Heart left ventricle (tissue), 16 donors: ENCODE measurements at regions not wholly inside any gene's neighbourhood (a gene's known extent, or its start where the extent isn't known, plus 50 kb on each side); places are given as distances from the start of the nearest gene placed in this dataset.

Experiments
- ATAC-seq, 4 donors: fragments of 200-7000 bp; cut with Tn5 transposase; one replicate each; pipeline ENCODE4 v1.9.1; 2020 to 2022; ENCODE audit warnings: moderate library complexity in 4 of 4, mild to moderate bottlenecking in 3 of 4, moderate number of reproducible peaks in 1 of 4
- DNase-seq, 5 donors: peaks; one replicate each; pipeline ENCODE4 v3.0.0-alpha.2; 2020
- H3K27ac ChIP-seq, 12 donors: fragments of 200-600 bp; sonication (generic) in 4 of 12; one replicate each; pipeline versions ENCODE4 v1.5.0 to v1.8.0; 2016 to 2022; ENCODE audit warnings: mild to moderate bottlenecking in 2 of 12
- H3K27me3 ChIP-seq, 9 donors: fragments of 200-600 bp; sonication (generic) in 2 of 9; one replicate each; pipeline versions ENCODE4 v1.5.1 to v1.8.0; 2016 to 2022; ENCODE audit warnings: mild to moderate bottlenecking in 3 of 9
- H3K36me3 ChIP-seq, 9 donors: fragments of 200-600 bp; sonication (generic) in 2 of 9; one replicate each; pipeline versions ENCODE4 v1.5.0 to v1.8.0; 2018 to 2022; ENCODE audit warnings: mild to moderate bottlenecking in 2 of 9
- H3K4me1 ChIP-seq, 12 donors: fragments of 200-600 bp; sonication (generic) in 4 of 12; one replicate each; pipeline versions ENCODE4 v1.5.0 to v1.8.0; 2016 to 2022; ENCODE audit warnings: mild to moderate bottlenecking in 3 of 12
- H3K4me3 ChIP-seq, 12 donors: fragments of 200-600 bp; sonication (generic) in 4 of 12; one replicate each; pipeline versions ENCODE4 v1.5.0 to v1.8.0; 2017 to 2022; ENCODE audit warnings: mild to moderate bottlenecking in 9 of 12, moderate library complexity in 4 of 12
- H3K9me3 ChIP-seq, 12 donors: fragments of 200-600 bp; sonication (generic) in 4 of 12; one replicate each; pipeline versions ENCODE4 v1.5.0 to v1.8.0; 2016 to 2022; ENCODE audit warnings: mild to moderate bottlenecking in 1 of 12
- CTCF ChIP-seq, 12 donors: fragments of 200-600 bp; sonication (generic) in 4 of 12; IDR thresholded peaks; one replicate each; pipeline versions ENCODE4 v1.5.0 to v1.8.0; 2018 to 2022; ENCODE audit warnings: antibody characterized with exemption in 12 of 12, mild to moderate bottlenecking in 5 of 12
- POLR2A ChIP-seq, 2 donors: fragments of 450-650 bp; IDR thresholded peaks; one replicate each; pipeline ENCODE4 v1.6.1; 2017; ENCODE audit warnings: antibody characterized with exemption in 2 of 2, mild to moderate bottlenecking in 2 of 2, moderate library complexity in 2 of 2
- WGBS, 4 donors: extraction: QIAGEN DNeasy Blood & Tissue Kit in 2 of 4; methylation state at CpG; one replicate each; pipeline versions ENCODE4 v1.1.5 to v1.1.7; 2013 to 2018; 5-methylcytosine and 5-hydroxymethylcytosine counted together
- intact Hi-C, 10 donors: fragments of 100-400 bp; cut with DNase I; formaldehyde crosslinking; loops; one replicate each; pipeline versions ENCODE4 v1.11.1 to v1.14.2; 2022
- donor health status: ischemic (EF 13 %, LVEDD 7.1; RV severe dilation, severe dysfunction).
- donor health status: healthy with polysubstance abuse.
- donor health status: DM: no; HTN: yes; CAD: no.
- donor health status: DM: no; HTN: no; CAD: no.
- donor health status: ischemic (EF 25% LVEDD 6.9; RV normal size, moderate dysfunction).
- donor health status: ischemic (EF 25% LVEDD 5.7; RV mildly dilated, moderate dysfunction).
- donor health status: healthy.
- donor health status: DM: yes; HTN: yes; CAD: no.
- donor health status: ischemic (EF 35%, LVEDD 5.7; RV mildly dilated, moderate dysfunction).
- donor health status: nonischemic (EF 11% LVEDD 7.7; RV severe dilation, severe dysfunction).
- donor health status: DM: yes; HTN: yes; CAD: no.
- donor health status: PGD.
- donor health status: ischemic (EF 29% LVEDD 5.4; RV normal size, mild dysfunction).
- donor health status: nonischemic (EF 23%, LVEDD 6.1; RV moderate dilation, normal function).

DNA sequence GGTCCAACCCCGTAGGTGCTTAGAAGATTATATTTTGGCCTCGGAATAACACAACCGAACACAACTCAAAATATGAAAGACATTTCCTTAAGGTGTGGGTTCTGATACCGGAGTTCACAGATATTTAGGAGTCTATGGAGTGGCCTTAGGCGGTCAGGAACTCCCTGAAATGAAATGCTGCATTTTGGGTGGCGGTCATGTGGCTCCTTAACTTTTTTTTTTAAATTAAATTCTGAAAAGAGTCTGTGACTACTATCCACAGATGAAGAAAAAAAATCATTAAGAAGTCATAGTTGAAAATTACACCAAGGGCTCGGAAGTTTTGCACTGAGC, 290.9 kb upstream of the NFE2L3 start:
- Histone ChIP-seq H3K27me3 (peaks cover 72 to 100% (median 98%) of the 10 kb centered on the region in 9 donors), H3K9me3 (peaks cover 0 to 8% (median 0%) of the 10 kb centered on the region in 12 donors), H3K27ac (no peak overlapping the region), H3K4me1 (peaks cover 0 to 39% (median 4%) of the 10 kb centered on the region in 12 donors), H3K36me3 (no peaks in the 10 kb centered on the region), H3K4me3 (no peak overlapping the region)
- intact Hi-C loops = loop anchor here in 4 of 10 donors (10.0 kb wide), 3 partner anchors 1294 to 1314 kb away; partner anchors contain the start of genes HOXA9 (in 2 of the 4), HOXA10 (in 1 of the 4), HOXA3 (in 1 of the 4) and HOXA7 (in 1 of the 4)
- DNase-seq = no peak
- no peak for TF ChIP-seq POLR2A (IDR thresholded peaks at IDR 0.05)
- TF ChIP-seq CTCF (IDR thresholded peaks at IDR 0.05) = no peak
- 11 to 22% (median 15%) methylated on average over 7 of the region's 7 CpGs for WGBS, 4 donors
- ATAC-seq = no peak

GRCh38 chr7:25861601-25862260, 290.3 kb upstream of the NFE2L3 start:
- Histone ChIP-seq H3K27me3 (peaks cover 72 to 100% (median 98%) of the 10 kb centered on the region in 9 donors), H3K36me3 (no peaks in the 10 kb centered on the region), H3K9me3 (peaks cover 0 to 8% (median 0%) of the 10 kb centered on the region in 12 donors), H3K4me3 (peak overlapping the region in 2 of 12 donors; percentile 4 to 23), H3K27ac (no peak overlapping the region), H3K4me1 (peaks cover 0 to 34% (median 4%) of the 10 kb centered on the region in 12 donors)
- 5 to 9% (median 7%) methylated on average over 15 of the region's 15 CpGs for WGBS, 4 donors
- intact Hi-C loops = loop anchor here in 4 of 10 donors (10.0 kb wide), 3 partner anchors 1293 to 1313 kb away; partner anchors contain the start of genes HOXA9 (in 2 of the 4), HOXA10 (in 1 of the 4), HOXA3 (in 1 of the 4) and HOXA7 (in 1 of the 4)
- ATAC-seq = no peak
- no peak for DNase-seq
- no peak for TF ChIP-seq POLR2A (IDR thresholded peaks at IDR 0.05)
- no peak for TF ChIP-seq CTCF (IDR thresholded peaks at IDR 0.05)

GRCh38 chr7:25862261-25863004, 289.6 kb upstream of the NFE2L3 start:
- ATAC-seq = peak; percentile 83 to 96 (median 95)
- Histone ChIP-seq H3K9me3 (peaks cover 0 to 8% (median 0%) of the 10 kb centered on the region in 12 donors), H3K4me3 (peak overlapping the region in 5 of 12 donors; percentile 4 to 23 (median 7)), H3K27ac (no peak overlapping the region), H3K27me3 (peaks cover 78 to 100% (median 100%) of the 10 kb centered on the region in 9 donors), H3K36me3 (no peaks in the 10 kb centered on the region), H3K4me1 (peaks cover 0 to 29% (median under 1%) of the 10 kb centered on the region in 12 donors)
- no peak for TF ChIP-seq CTCF (IDR thresholded peaks at IDR 0.05)
- no peak for TF ChIP-seq POLR2A (IDR thresholded peaks at IDR 0.05)
- peak; percentile 80 to 92 (median 86) for DNase-seq
- intact Hi-C loops = loop anchor here in 4 of 10 donors (10.0 kb wide), 3 partner anchors 1292 to 1312 kb away; partner anchors contain the start of genes HOXA9 (in 2 of the 4), HOXA10 (in 1 of the 4), HOXA3 (in 1 of the 4) and HOXA7 (in 1 of the 4)
- 1 to 3% (median 2%) methylated on average over 29 to 45 of the region's 45 CpGs for WGBS, 4 donors
